Nephron (organoid): ENCODE measurements at regions not wholly inside any gene's neighbourhood (a gene's known extent, or its start where the extent isn't known, plus 50 kb on each side); places are given as distances from the start of the nearest gene placed in this dataset.
A peak's percentile ranks its signal among the peaks of the same experiment; 100 is the strongest.

Experiments
- H3K27ac Mint-ChIP-seq, 3 experiments: 2 replicates each; pipeline ENCODE4 v1.8.0; 2020; ENCODE audit warnings: mixed read lengths in 3 of 3, mild to moderate bottlenecking in 2 of 3, moderate library complexity in 1 of 3
- H3K27me3 Mint-ChIP-seq: 2 replicates; pipeline ENCODE4 v1.8.0; 2021; ENCODE audit warnings: low read depth, mild to moderate bottlenecking, moderate library complexity, mixed read lengths
- H3K36me3 Mint-ChIP-seq: 2 replicates; pipeline ENCODE4 v1.8.0; 2020; ENCODE audit warnings: low read depth, mixed read lengths
- H3K4me1 Mint-ChIP-seq: 2 replicates; pipeline ENCODE4 v1.8.0; 2020; ENCODE audit warnings: mixed read lengths
- H3K4me3 Mint-ChIP-seq, 3 experiments: 2 replicates each; pipeline ENCODE4 v1.8.0; 2020; ENCODE audit warnings: mild to moderate bottlenecking in 3 of 3, mixed read lengths in 3 of 3, moderate library complexity in 2 of 3
- H3K9me3 Mint-ChIP-seq: 2 replicates; pipeline ENCODE4 v1.8.0; 2020; ENCODE audit warnings: mixed read lengths
- CTCF ChIP-seq, 3 experiments: fragments of 200-600 bp; sonication (generic); IDR thresholded peaks; one replicate each; pipeline ENCODE4 v1.5.0; 2021; ENCODE audit warnings: antibody characterized with exemption in 3 of 3; ENCODE audit not compliant: unreplicated experiment in 3 of 3

DNA sequence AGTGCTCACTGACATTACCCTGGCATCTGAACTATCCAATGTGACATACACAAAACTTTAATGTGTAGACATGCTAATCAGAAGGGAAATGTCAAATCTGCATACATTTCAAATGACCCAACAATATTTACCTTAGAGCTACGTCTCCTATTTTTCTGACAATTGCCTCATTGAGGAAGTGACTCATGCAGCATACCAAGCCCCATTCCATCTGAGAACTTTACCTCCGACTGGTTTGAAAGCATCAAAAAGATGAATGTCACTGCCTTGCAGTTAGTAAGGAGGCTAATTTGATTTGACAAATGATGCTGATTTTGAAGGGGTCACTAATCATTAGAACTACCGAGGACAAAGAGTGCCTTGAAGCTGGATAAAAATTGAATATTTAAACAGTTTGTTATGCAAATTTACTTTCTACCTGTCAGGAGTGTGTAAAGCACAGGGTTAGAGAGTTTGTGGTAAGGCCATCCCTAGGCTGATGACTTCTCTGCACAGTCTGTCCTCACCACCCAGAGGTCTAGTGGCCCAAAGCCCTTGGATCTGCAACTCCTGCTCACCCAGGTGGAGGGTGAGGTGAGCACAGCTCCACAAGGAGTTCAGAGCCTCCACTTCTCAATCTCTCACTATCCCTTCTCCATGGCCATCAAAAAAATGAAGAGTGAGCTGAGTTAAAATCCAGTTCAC, 500.3 kb upstream of the C1orf87 start:
- Mint-ChIP-seq H3K4me3 (no peak overlapping the region), H3K27me3 (no peaks in the 10 kb centered on the region), H3K36me3 (peaks cover 3% of the 10 kb centered on the region), H3K27ac (no peak overlapping the region), H3K4me1 (peaks cover 6% of the 10 kb centered on the region), H3K9me3 (no peaks in the 10 kb centered on the region)
- TF ChIP-seq CTCF (IDR thresholded peaks at IDR 0.05; ENCODE audit: unreplicated experiment in 3 of 3): no peak

DNA sequence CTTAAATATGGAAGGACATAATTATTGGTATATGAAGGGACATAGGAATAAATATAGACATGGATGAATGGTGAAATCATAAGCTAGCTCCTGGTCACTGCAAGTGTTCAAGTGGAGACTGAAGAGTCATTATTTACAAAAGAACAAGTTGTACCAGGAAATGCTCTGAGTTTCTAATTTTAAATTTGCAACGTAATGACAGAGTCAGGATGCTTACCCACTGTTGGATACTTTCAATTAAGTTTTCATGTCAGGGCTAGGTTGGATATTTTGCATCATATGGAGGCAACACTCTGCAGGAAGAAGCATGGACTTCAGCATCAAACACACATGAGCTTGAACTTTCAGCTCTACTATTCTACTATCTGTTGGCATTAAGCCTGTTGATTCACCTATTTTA, 499.6 kb upstream of the C1orf87 start:
- Mint-ChIP-seq H3K36me3 (peaks cover 3% of the 10 kb centered on the region), H3K27ac (no peak overlapping the region), H3K4me3 (no peak overlapping the region), H3K27me3 (no peaks in the 10 kb centered on the region), H3K4me1 (peaks cover 6% of the 10 kb centered on the region), H3K9me3 (no peaks in the 10 kb centered on the region)
- TF ChIP-seq CTCF (IDR thresholded peaks at IDR 0.05; ENCODE audit: unreplicated experiment in 3 of 3): no peak

GRCh38 chr1:60572378-60572777, 498.8 kb upstream of the C1orf87 start:
- H3K4me1 Mint-ChIP-seq: peaks cover 10% of the 10 kb centered on the region
- H3K27ac Mint-ChIP-seq: no peak overlapping the region
- H3K36me3 Mint-ChIP-seq: peaks cover 3% of the 10 kb centered on the region
- H3K9me3 Mint-ChIP-seq: peaks cover 2% of the 10 kb centered on the region
- no peak for TF ChIP-seq CTCF (IDR thresholded peaks at IDR 0.05; ENCODE audit: unreplicated experiment in 3 of 3)
- H3K27me3 Mint-ChIP-seq: no peaks in the 10 kb centered on the region
- H3K4me3 Mint-ChIP-seq: no peak overlapping the region

GRCh38 chr1:60571811-60572210, 498.2 kb upstream of the C1orf87 start:
- peaks cover 2% of the 10 kb centered on the region for H3K9me3 Mint-ChIP-seq
- no peak for TF ChIP-seq CTCF (IDR thresholded peaks at IDR 0.05; ENCODE audit: unreplicated experiment in 3 of 3)
- peaks cover 3% of the 10 kb centered on the region for H3K36me3 Mint-ChIP-seq
- peaks cover 11% of the 10 kb centered on the region for H3K4me1 Mint-ChIP-seq
- no peaks in the 10 kb centered on the region for H3K27me3 Mint-ChIP-seq
- H3K4me3 Mint-ChIP-seq: no peak overlapping the region
- no peak overlapping the region for H3K27ac Mint-ChIP-seq

DNA sequence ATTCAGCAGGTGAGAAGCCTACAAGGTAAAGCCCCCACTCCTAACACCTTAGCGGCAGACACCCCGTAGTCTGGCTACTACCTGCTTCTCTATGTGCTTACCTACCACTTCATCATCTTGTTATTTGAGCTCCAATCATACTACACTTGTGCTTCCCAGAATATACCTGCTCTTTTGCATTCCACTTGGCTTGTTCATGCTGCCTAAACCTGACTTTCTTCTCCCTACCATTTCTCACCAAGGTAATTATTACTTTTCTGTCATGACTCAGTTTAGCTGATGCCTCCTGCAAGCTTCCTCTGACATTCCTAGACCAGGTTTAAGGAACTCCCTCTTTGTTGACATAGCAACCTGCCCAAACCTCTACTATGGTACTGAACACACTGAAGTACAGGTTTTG, 495.6 kb upstream of the C1orf87 start:
- TF ChIP-seq CTCF (IDR thresholded peaks at IDR 0.05; ENCODE audit: unreplicated experiment in 3 of 3): no peak
- H3K4me1 Mint-ChIP-seq: peaks cover 36% of the 10 kb centered on the region
- H3K36me3 Mint-ChIP-seq: peaks cover 3% of the 10 kb centered on the region
- H3K27me3 Mint-ChIP-seq: no peaks in the 10 kb centered on the region
- H3K9me3 Mint-ChIP-seq: peaks cover 2% of the 10 kb centered on the region
- peak overlapping the region; percentile 9 to 55 (median 13) for H3K27ac Mint-ChIP-seq
- H3K4me3 Mint-ChIP-seq: no peak overlapping the region

- Mint-ChIP-seq H3K27me3 (no peaks in the 10 kb centered on the region), H3K4me3 (no peak overlapping the region), H3K4me1 (peaks cover 54% of the 10 kb centered on the region), H3K9me3 (peaks cover 2% of the 10 kb centered on the region), H3K36me3 (peaks cover 3% of the 10 kb centered on the region), H3K27ac (peak overlapping the region in 1 of 3 experiments; percentile 52)
- TF ChIP-seq CTCF (IDR thresholded peaks at IDR 0.05; ENCODE audit: unreplicated experiment in 3 of 3): no peak
These were observed 493.7 kb upstream of the C1orf87 start for GRCh38 chr1:60567256-60567655.
